Smooth muscle cell (in vitro differentiated cells): ENCODE measurements at regions not wholly inside any gene's neighbourhood (a gene's known extent, or its start where the extent isn't known, plus 50 kb on each side); places are given as distances from the start of the nearest gene placed in this dataset.

Source experiments
- DNase-seq: peaks from one replicate; lab custom pipeline; 2025; ENCODE audit not compliant: unreplicated experiment; lab: John Stamatoyannopoulos, UW
- H2AFZ ChIP-seq: fragments of 200-600 bp; sonication (generic); 2 replicates; pipeline ENCODE4 v1.6.0; 2016; ENCODE audit warnings: antibody characterized with exemption, low read depth, mild to moderate bottlenecking
- H3F3A ChIP-seq: fragments of 200-600 bp; sonication (generic); 2 replicates; pipeline ENCODE4 v1.6.0; 2017; ENCODE audit warnings: antibody characterized with exemption, low read depth
- H3K27ac ChIP-seq: fragments of 200-600 bp; sonication (generic); 2 replicates; pipeline ENCODE4 v1.5.1; 2016; ENCODE audit warnings: low read depth, mild to moderate bottlenecking
- H3K27me3 ChIP-seq: fragments of 200-600 bp; sonication (generic); 2 replicates; pipeline ENCODE4 v1.6.1; 2016; ENCODE audit warnings: low read depth, mild to moderate bottlenecking
- H3K36me3 ChIP-seq: fragments of 200-600 bp; sonication (generic); 2 replicates; pipeline ENCODE4 v1.5.1; 2016; ENCODE audit warnings: low read depth
- H3K4me1 ChIP-seq: fragments of 200-600 bp; sonication (generic); 2 replicates; pipeline ENCODE4 v1.5.1; 2016; ENCODE audit warnings: low read depth
- H3K4me2 ChIP-seq: fragments of 200-600 bp; sonication (generic); 2 replicates; pipeline ENCODE4 v1.6.0; 2016; ENCODE audit warnings: mild to moderate bottlenecking
- H3K4me3 ChIP-seq: fragments of 200-600 bp; sonication (generic); 2 replicates; pipeline ENCODE4 v1.5.1; 2016; ENCODE audit warnings: mild to moderate bottlenecking
- H3K79me2 ChIP-seq: fragments of 200-600 bp; sonication (generic); 2 replicates; pipeline ENCODE4 v1.6.0; 2016; ENCODE audit warnings: low read depth, mild to moderate bottlenecking
- H3K9ac ChIP-seq: fragments of 200-600 bp; sonication (generic); 2 replicates; pipeline ENCODE4 v1.6.0; 2016; ENCODE audit warnings: low read depth
- H3K9me3 ChIP-seq: fragments of 200-600 bp; sonication (generic); replicated peaks from 2 replicates; pipeline ENCODE4 v1.5.1; 2016; ENCODE audit warnings: low read depth
- H4K20me1 ChIP-seq: fragments of 200-600 bp; sonication (generic); 2 replicates; pipeline ENCODE4 v1.6.0; 2016; ENCODE audit warnings: low read depth
- CTCF ChIP-seq: fragments of 200-600 bp; sonication (generic); IDR thresholded peaks from 2 replicates; pipeline ENCODE4 v1.5.1; 2017; ENCODE audit warnings: borderline replicate concordance, mild to moderate bottlenecking, antibody characterized with exemption; ENCODE audit not compliant: insufficient read depth, poor library complexity, severe bottlenecking
- WGBS: methylation state at CpG from one replicate; pipeline ENCODE4 v1.1.7; 2016; ENCODE audit warnings: low lambda C conversion rate; 5-methylcytosine and 5-hydroxymethylcytosine counted together

GRCh38 chr10:3006093-3006492, 61.3 kb upstream of the PFKP start:
- no peaks in the 10 kb centered on the region for H3K79me2 ChIP-seq
- H4K20me1 ChIP-seq = no peaks in the 10 kb centered on the region
- H3K4me3 ChIP-seq = no peak overlapping the region
- H3F3A ChIP-seq = no peaks in the 10 kb centered on the region
- no peak for TF ChIP-seq CTCF
- no peak overlapping the region for H3K4me2 ChIP-seq
- no peaks in the 10 kb centered on the region for H3K9me3 ChIP-seq
- no peaks in the 10 kb centered on the region for H3K4me1 ChIP-seq
- H2AFZ ChIP-seq = no peak overlapping the region
- DNase-seq = no peak
- WGBS = 59% methylated on average over 3 of the region's 3 CpGs
- no peak overlapping the region for H3K27ac ChIP-seq
- H3K36me3 ChIP-seq = no peaks in the 10 kb centered on the region
- H3K9ac ChIP-seq = no peak overlapping the region
- no peaks in the 10 kb centered on the region for H3K27me3 ChIP-seq

GRCh38 chr10:3002304-3002703, 65.0 kb upstream of the PFKP start:
- TF ChIP-seq CTCF = no peak
- H3K9ac ChIP-seq = no peak overlapping the region
- H3K27ac ChIP-seq = no peak overlapping the region
- H3K27me3 ChIP-seq = no peaks in the 10 kb centered on the region
- no peaks in the 10 kb centered on the region for H3K9me3 ChIP-seq
- H4K20me1 ChIP-seq = no peaks in the 10 kb centered on the region
- H2AFZ ChIP-seq = no peak overlapping the region
- no peaks in the 10 kb centered on the region for H3K36me3 ChIP-seq
- H3K4me2 ChIP-seq = no peak overlapping the region
- H3K4me3 ChIP-seq = no peak overlapping the region
- no peaks in the 10 kb centered on the region for H3K4me1 ChIP-seq
- no peaks in the 10 kb centered on the region for H3K79me2 ChIP-seq
- 88% methylated on average over 2 of the region's 2 CpGs for WGBS
- no peak for DNase-seq
- no peaks in the 10 kb centered on the region for H3F3A ChIP-seq

GRCh38 chr10:3000048-3000447, 67.3 kb upstream of the PFKP start:
- no peak overlapping the region for H3K4me2 ChIP-seq
- TF ChIP-seq CTCF = no peak
- no peaks in the 10 kb centered on the region for H4K20me1 ChIP-seq
- no peaks in the 10 kb centered on the region for H3K9me3 ChIP-seq
- H2AFZ ChIP-seq = no peak overlapping the region
- H3K36me3 ChIP-seq = no peaks in the 10 kb centered on the region
- no peak overlapping the region for H3K27ac ChIP-seq
- no peaks in the 10 kb centered on the region for H3F3A ChIP-seq
- H3K4me1 ChIP-seq = no peaks in the 10 kb centered on the region
- no peak for DNase-seq
- no peak overlapping the region for H3K4me3 ChIP-seq
- WGBS = 85% methylated on average over 2 of the region's 2 CpGs
- H3K79me2 ChIP-seq = no peaks in the 10 kb centered on the region
- no peaks in the 10 kb centered on the region for H3K27me3 ChIP-seq
- H3K9ac ChIP-seq = no peak overlapping the region

GRCh38 chr10:2994221-2994961, 73.0 kb upstream of the PFKP start:
- no peak overlapping the region for H3K9ac ChIP-seq
- no peak overlapping the region for H3K4me3 ChIP-seq
- no peaks in the 10 kb centered on the region for H3F3A ChIP-seq
- no peak for TF ChIP-seq CTCF
- DNase-seq = no peak
- H3K79me2 ChIP-seq = no peaks in the 10 kb centered on the region
- H2AFZ ChIP-seq = no peak overlapping the region
- no peak overlapping the region for H3K27ac ChIP-seq
- no peaks in the 10 kb centered on the region for H4K20me1 ChIP-seq
- H3K36me3 ChIP-seq = no peaks in the 10 kb centered on the region
- WGBS = 76% methylated on average over 7 of the region's 7 CpGs
- H3K4me1 ChIP-seq = no peaks in the 10 kb centered on the region
- H3K4me2 ChIP-seq = no peak overlapping the region
- no peaks in the 10 kb centered on the region for H3K9me3 ChIP-seq
- H3K27me3 ChIP-seq = no peaks in the 10 kb centered on the region
